MM.1S (cell line): ENCODE measurements at regions not wholly inside any gene's neighbourhood (a gene's known extent, or its start where the extent isn't known, plus 50 kb on each side); places are given as distances from the start of the nearest gene placed in this dataset.

ENCODE experiments used
- DNase-seq: peaks from one replicate; pipeline ENCODE4 v3.0.0-alpha.2; 2015
- H2AFZ ChIP-seq: fragments of 300-600 bp; sonication (generic); 2 replicates; pipeline ENCODE4 v1.6.0; 2016; ENCODE audit warnings: antibody characterized with exemption, low read length
- H3F3A ChIP-seq: fragments of 300-600 bp; sonication (generic); 2 replicates; pipeline ENCODE4 v1.6.1; 2016; ENCODE audit warnings: mild to moderate bottlenecking, antibody characterized with exemption, low read length, moderate library complexity, mixed read lengths; ENCODE audit not compliant: insufficient read depth
- H3K27ac ChIP-seq: fragments of 300-600 bp; sonication (generic); 2 replicates; pipeline ENCODE4 v1.5.1; 2016; ENCODE audit warnings: mild to moderate bottlenecking, low read length
- H3K27me3 ChIP-seq: fragments of 300-600 bp; sonication (generic); replicated peaks from 2 replicates; pipeline ENCODE4 v1.6.0; 2016; ENCODE audit warnings: low read length; ENCODE audit not compliant: insufficient read depth
- H3K36me3 ChIP-seq: fragments of 300-600 bp; sonication (generic); replicated peaks from 2 replicates; pipeline ENCODE4 v1.6.1; 2016; ENCODE audit warnings: mild to moderate bottlenecking, low read length, mixed read lengths; ENCODE audit not compliant: insufficient read depth
- H3K4me1 ChIP-seq: fragments of 300-600 bp; sonication (generic); 2 replicates; pipeline ENCODE4 v1.6.1; 2016; ENCODE audit warnings: low read length, mixed read lengths
- H3K4me2 ChIP-seq: fragments of 300-600 bp; sonication (generic); 2 replicates; pipeline ENCODE4 v1.6.0; 2016; ENCODE audit warnings: low read depth, low read length
- H3K4me3 ChIP-seq: fragments of 300-600 bp; sonication (generic); 2 replicates; pipeline ENCODE4 v1.5.1; 2016; ENCODE audit warnings: low read length, mixed read lengths
- H3K79me2 ChIP-seq: fragments of 300-600 bp; sonication (generic); 2 replicates; pipeline ENCODE4 v1.6.1; 2016; ENCODE audit warnings: mixed run types, low read length, mixed read lengths
- H3K9ac ChIP-seq: fragments of 300-600 bp; sonication (generic); 2 replicates; pipeline ENCODE4 v1.6.1; 2016; ENCODE audit warnings: low read length, mixed read lengths
- H3K9me2 ChIP-seq: fragments of 300-600 bp; sonication (generic); replicated peaks from 2 replicates; pipeline ENCODE4 v1.6.1; 2016; ENCODE audit warnings: mild to moderate bottlenecking, low read length, mixed read lengths; ENCODE audit not compliant: insufficient read depth
- H3K9me3 ChIP-seq: fragments of 300-600 bp; sonication (generic); replicated peaks from 2 replicates; pipeline ENCODE4 v1.6.1; 2016; ENCODE audit warnings: mild to moderate bottlenecking, low read length, mixed read lengths; ENCODE audit not compliant: insufficient read depth
- H4K20me1 ChIP-seq: fragments of 300-600 bp; sonication (generic); 2 replicates; pipeline ENCODE4 v1.6.1; 2016; ENCODE audit warnings: mild to moderate bottlenecking, low read length, moderate library complexity, mixed read lengths; ENCODE audit not compliant: insufficient read depth
- EZH2 ChIP-seq: fragments of 300-600 bp; sonication (generic); optimal IDR thresholded peaks from 2 replicates; pipeline ENCODE3; 2017; ENCODE audit warnings: low read depth, mild to moderate bottlenecking, antibody characterized with exemption, low read length, mixed read lengths
- EZH2phosphoT487 ChIP-seq: fragments of 300-600 bp; sonication (generic); IDR thresholded peaks from 2 replicates; pipeline ENCODE4 v1.6.1; 2018; ENCODE audit warnings: antibody characterized with exemption, low read length
- TF ChIP-seq, protein P1 (sequence below): fragments of 300-600 bp; sonication (generic); IDR thresholded peaks from 2 replicates; pipeline ENCODE4 v1.5.1; 2016; ENCODE audit warnings: antibody characterized with exemption, low read length, mixed read lengths

DNA sequence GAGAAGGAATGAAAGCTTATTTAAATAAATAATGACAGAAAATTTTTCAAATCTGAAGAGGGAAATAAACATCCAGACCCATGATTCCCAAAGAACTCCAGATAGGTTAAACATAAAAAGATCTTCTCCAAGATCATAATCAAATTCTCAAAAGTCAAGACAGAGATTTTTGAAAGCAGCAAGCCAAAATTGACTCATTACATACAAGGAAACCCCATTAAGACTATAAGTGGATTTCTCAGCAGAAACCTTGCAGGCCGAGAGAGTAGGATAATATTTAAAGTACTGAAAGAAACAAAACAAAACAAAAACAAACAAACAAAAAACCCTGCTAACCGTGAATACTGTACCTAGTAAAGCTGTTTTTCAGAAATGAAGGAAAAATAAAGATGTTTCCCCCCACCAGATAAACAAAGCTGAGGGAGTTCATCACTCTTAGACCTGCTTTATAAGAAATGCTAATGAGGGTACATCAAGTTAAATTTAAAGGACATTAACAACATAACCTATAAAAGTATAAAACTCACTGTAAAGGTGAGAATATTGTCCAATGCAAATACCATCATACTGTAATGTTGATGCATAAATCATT lies 412.2 kb downstream of the INSC start:
- H4K20me1 ChIP-seq, result no peaks in the 10 kb centered on the region
- H3K79me2 ChIP-seq, result no peaks in the 10 kb centered on the region
- DNase-seq, result no peak
- no peak overlapping the region for H3K4me2 ChIP-seq
- no peaks in the 10 kb centered on the region for H3K4me1 ChIP-seq
- H3K36me3 ChIP-seq, result no peaks in the 10 kb centered on the region
- no peak overlapping the region for H2AFZ ChIP-seq
- no peak overlapping the region for H3K4me3 ChIP-seq
- TF ChIP-seq EZH2phosphoT487 (no peak), EZH2 (no peak)
- TF ChIP-seq, protein P1, sequence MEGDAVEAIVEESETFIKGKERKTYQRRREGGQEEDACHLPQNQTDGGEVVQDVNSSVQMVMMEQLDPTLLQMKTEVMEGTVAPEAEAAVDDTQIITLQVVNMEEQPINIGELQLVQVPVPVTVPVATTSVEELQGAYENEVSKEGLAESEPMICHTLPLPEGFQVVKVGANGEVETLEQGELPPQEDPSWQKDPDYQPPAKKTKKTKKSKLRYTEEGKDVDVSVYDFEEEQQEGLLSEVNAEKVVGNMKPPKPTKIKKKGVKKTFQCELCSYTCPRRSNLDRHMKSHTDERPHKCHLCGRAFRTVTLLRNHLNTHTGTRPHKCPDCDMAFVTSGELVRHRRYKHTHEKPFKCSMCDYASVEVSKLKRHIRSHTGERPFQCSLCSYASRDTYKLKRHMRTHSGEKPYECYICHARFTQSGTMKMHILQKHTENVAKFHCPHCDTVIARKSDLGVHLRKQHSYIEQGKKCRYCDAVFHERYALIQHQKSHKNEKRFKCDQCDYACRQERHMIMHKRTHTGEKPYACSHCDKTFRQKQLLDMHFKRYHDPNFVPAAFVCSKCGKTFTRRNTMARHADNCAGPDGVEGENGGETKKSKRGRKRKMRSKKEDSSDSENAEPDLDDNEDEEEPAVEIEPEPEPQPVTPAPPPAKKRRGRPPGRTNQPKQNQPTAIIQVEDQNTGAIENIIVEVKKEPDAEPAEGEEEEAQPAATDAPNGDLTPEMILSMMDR, result no peak
- no peak overlapping the region for H3K9ac ChIP-seq
- no peak overlapping the region for H3K27ac ChIP-seq
- H3F3A ChIP-seq, result no peaks in the 10 kb centered on the region
- H3K9me3 ChIP-seq, result no peaks in the 10 kb centered on the region
- no peaks in the 10 kb centered on the region for H3K9me2 ChIP-seq
- no peaks in the 10 kb centered on the region for H3K27me3 ChIP-seq

DNA sequence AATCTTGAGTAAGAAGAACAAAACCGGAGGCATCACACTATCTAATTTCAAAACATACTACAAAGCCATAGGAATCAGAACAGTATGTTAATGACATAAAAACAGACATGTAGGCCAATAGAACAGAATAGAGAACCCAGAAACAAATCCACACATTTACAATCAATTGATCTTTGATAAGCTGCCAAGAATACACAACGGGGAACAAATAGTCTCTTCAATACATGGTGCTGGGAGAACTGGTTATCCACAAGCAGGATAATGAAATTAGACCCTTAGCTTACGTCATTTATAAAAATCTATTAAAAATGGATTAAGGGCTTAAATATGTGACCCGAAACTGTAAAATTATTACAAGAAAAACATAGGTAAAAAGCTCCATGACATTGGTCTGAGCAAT lies 417.7 kb downstream of the INSC start:
- Histone ChIP-seq H3K4me3 (no peak overlapping the region), H4K20me1 (no peaks in the 10 kb centered on the region), H3F3A (no peaks in the 10 kb centered on the region), H3K27me3 (no peaks in the 10 kb centered on the region), H3K9ac (no peak overlapping the region), H3K9me3 (no peaks in the 10 kb centered on the region), H3K36me3 (no peaks in the 10 kb centered on the region), H3K9me2 (no peaks in the 10 kb centered on the region), H3K4me1 (no peaks in the 10 kb centered on the region), H3K27ac (no peak overlapping the region), H3K4me2 (no peak overlapping the region), H2AFZ (no peak overlapping the region), H3K79me2 (no peaks in the 10 kb centered on the region)
- TF ChIP-seq EZH2phosphoT487 (no peak), EZH2 (no peak)
- TF ChIP-seq, protein P1, result no peak
- no peak for DNase-seq

DNA sequence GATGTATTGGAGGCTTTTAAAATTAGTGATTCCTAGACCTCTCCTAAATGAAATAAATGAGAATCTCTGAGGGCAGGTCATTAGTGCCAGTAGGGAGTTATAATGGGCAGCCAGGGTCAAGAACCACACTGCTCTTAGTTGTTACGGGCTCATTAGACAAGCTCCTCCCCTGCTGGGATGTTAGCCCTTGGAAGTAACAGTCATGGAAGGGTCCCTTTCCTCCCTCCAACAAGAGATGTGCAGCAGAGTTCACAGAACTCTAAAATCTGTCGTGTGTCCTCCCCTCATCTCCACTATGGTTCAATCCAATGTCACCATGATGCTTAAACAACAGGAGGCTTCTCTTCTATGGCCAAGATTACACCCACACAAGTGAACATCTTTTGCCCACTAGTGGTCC lies 419.5 kb downstream of the INSC start:
- no peak overlapping the region for H3K9ac ChIP-seq
- no peak overlapping the region for H3K4me2 ChIP-seq
- H3K9me3 ChIP-seq, result no peaks in the 10 kb centered on the region
- H3K4me1 ChIP-seq, result no peaks in the 10 kb centered on the region
- H3K4me3 ChIP-seq, result no peak overlapping the region
- DNase-seq, result no peak
- H4K20me1 ChIP-seq, result no peaks in the 10 kb centered on the region
- no peaks in the 10 kb centered on the region for H3K36me3 ChIP-seq
- H3K27me3 ChIP-seq, result no peaks in the 10 kb centered on the region
- TF ChIP-seq EZH2phosphoT487, result no peak
- TF ChIP-seq, protein P1, result no peak
- no peak for TF ChIP-seq EZH2
- no peaks in the 10 kb centered on the region for H3K9me2 ChIP-seq
- H3K27ac ChIP-seq, result no peak overlapping the region
- no peaks in the 10 kb centered on the region for H3F3A ChIP-seq
- no peaks in the 10 kb centered on the region for H3K79me2 ChIP-seq
- H2AFZ ChIP-seq, result no peak overlapping the region
